ENCODE measurements at regions not wholly inside any gene's neighbourhood (a gene's known extent, or its start where the extent isn't known, plus 50 kb on each side); places are given as distances from the start of the nearest gene placed in this dataset.
A peak's percentile ranks its signal among the peaks of the same experiment; 100 is the strongest.
"Not testable (repeated sequence)": the region's sequence is repeated elsewhere in the genome, so short reads cannot be mapped to it uniquely, and the experiment has no call there.

- no peak for ATAC-seq (ENCODE audit: insufficient read depth, low read depth)
- Histone ChIP-seq H3K27ac (ENCODE audit: low read length) (no peak overlapping the region), H3K4me1 (ENCODE audit: insufficient read depth, low read length) (no peaks in the 10 kb centered on the region), H3K9ac (ENCODE audit: low read depth, low read length) (no peak overlapping the region), H3K9me3 (ENCODE audit: insufficient read depth, low read length, severe bottlenecking) (no peaks in the 10 kb centered on the region), H3K4me2 (ENCODE audit: insufficient read depth, low read length) (no peak overlapping the region), H3K27me3 (ENCODE audit: insufficient read depth, low read length, poor library complexity) (no peaks in the 10 kb centered on the region), H2AFZ (ENCODE audit: low read depth, low read length) (no peak overlapping the region), H3K4me3 (ENCODE audit: low read depth in 1 of 2, low read length in 2 of 2) (no peak overlapping the region), H3K36me3 (ENCODE audit: insufficient read depth, low read length) (no peaks in the 10 kb centered on the region), H3K79me2 (ENCODE audit: insufficient read depth, low read length) (no peaks in the 10 kb centered on the region), H4K20me1 (ENCODE audit: insufficient read depth, low read length) (no peaks in the 10 kb centered on the region)
- DNase-seq, result no peak
- TF ChIP-seq CTCF (IDR thresholded peaks at IDR 0.05; ENCODE audit: borderline replicate concordance, extremely low read depth, low read length, poor library complexity, severe bottlenecking) (no peak), EZH2 (IDR thresholded peaks at IDR 0.05; ENCODE audit: borderline replicate concordance, low read depth, low read length, severe bottlenecking) (no peak)
Observed at GRCh38 chr4:137735561-137736104, 203.3 kb upstream of the PCDH18 start.

GRCh38 chr4:137733174-137734141 lies 201.2 kb upstream of the PCDH18 start:
- not testable (repeated sequence) for H3K36me3 ChIP-seq (ENCODE audit: insufficient read depth, low read length); H3K4me1 ChIP-seq (ENCODE audit: insufficient read depth, low read length); H3K27ac ChIP-seq (ENCODE audit: low read length); H3K79me2 ChIP-seq (ENCODE audit: insufficient read depth, low read length); H4K20me1 ChIP-seq (ENCODE audit: insufficient read depth, low read length); H2AFZ ChIP-seq (ENCODE audit: low read depth, low read length); H3K9ac ChIP-seq (ENCODE audit: low read depth, low read length); H3K4me3 ChIP-seq (ENCODE audit: low read depth in 1 of 2, low read length in 2 of 2); H3K27me3 ChIP-seq (ENCODE audit: insufficient read depth, low read length, poor library complexity); H3K9me3 ChIP-seq (ENCODE audit: insufficient read depth, low read length, severe bottlenecking); H3K4me2 ChIP-seq (ENCODE audit: insufficient read depth, low read length)
- ATAC-seq (ENCODE audit: insufficient read depth, low read depth) (peak; percentile 73), DNase-seq (peak; percentile 15)
- peak; percentile 65 for TF ChIP-seq CTCF (IDR thresholded peaks at IDR 0.05; ENCODE audit: borderline replicate concordance, extremely low read depth, low read length, poor library complexity, severe bottlenecking)

- DNase-seq (no peak), ATAC-seq (ENCODE audit: insufficient read depth, low read depth) (no peak)
- no peaks in the 10 kb centered on the region for H3K4me1 ChIP-seq (ENCODE audit: insufficient read depth, low read length)
- H3K36me3 ChIP-seq (ENCODE audit: insufficient read depth, low read length), result no peaks in the 10 kb centered on the region
- TF ChIP-seq EZH2 (IDR thresholded peaks at IDR 0.05; ENCODE audit: borderline replicate concordance, low read depth, low read length, severe bottlenecking) (no peak), CTCF (IDR thresholded peaks at IDR 0.05; ENCODE audit: borderline replicate concordance, extremely low read depth, low read length, poor library complexity, severe bottlenecking) (no peak)
- no peak overlapping the region for H3K4me2 ChIP-seq (ENCODE audit: insufficient read depth, low read length)
- H3K9me3 ChIP-seq (ENCODE audit: insufficient read depth, low read length, severe bottlenecking), result no peaks in the 10 kb centered on the region
- no peak overlapping the region for H3K4me3 ChIP-seq (ENCODE audit: low read depth in 1 of 2, low read length in 2 of 2)
- H2AFZ ChIP-seq (ENCODE audit: low read depth, low read length), result no peak overlapping the region
- H3K79me2 ChIP-seq (ENCODE audit: insufficient read depth, low read length), result no peaks in the 10 kb centered on the region
- H3K9ac ChIP-seq (ENCODE audit: low read depth, low read length), result no peak overlapping the region
- no peak overlapping the region for H3K27ac ChIP-seq (ENCODE audit: low read length)
- no peaks in the 10 kb centered on the region for H4K20me1 ChIP-seq (ENCODE audit: insufficient read depth, low read length)
- no peaks in the 10 kb centered on the region for H3K27me3 ChIP-seq (ENCODE audit: insufficient read depth, low read length, poor library complexity)
Observed at GRCh38 chr4:137722910-137723309, 190.6 kb upstream of the PCDH18 start.
